ENCODE measurements at regions not wholly inside any gene's neighbourhood (a gene's known extent, or its start where the extent isn't known, plus 50 kb on each side); places are given as distances from the start of the nearest gene placed in this dataset.

DNA sequence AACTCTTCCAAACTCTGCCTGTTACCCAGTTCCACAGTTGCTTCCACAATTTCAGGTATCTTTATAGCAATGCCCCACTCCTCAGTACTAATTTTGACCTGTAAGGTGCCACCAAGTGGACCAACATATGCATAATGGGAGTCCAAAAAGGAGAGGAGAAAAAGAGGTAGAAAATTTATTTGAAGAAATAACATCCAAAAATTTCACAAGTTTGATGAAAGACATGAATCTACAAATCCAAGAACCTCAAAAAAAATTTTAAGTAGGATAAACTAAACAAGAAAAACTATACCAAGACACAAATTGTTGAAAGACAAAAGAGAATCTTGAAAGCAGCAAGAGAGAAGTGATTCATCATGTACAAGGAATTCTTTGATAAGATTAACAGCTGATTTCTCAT, 79.8 kb downstream of the BARX1 start:
- DNase-seq = no peak

GRCh38 chr9:93874242-93874641, 80.9 kb downstream of the BARX1 start:
- no peak for DNase-seq

DNA sequence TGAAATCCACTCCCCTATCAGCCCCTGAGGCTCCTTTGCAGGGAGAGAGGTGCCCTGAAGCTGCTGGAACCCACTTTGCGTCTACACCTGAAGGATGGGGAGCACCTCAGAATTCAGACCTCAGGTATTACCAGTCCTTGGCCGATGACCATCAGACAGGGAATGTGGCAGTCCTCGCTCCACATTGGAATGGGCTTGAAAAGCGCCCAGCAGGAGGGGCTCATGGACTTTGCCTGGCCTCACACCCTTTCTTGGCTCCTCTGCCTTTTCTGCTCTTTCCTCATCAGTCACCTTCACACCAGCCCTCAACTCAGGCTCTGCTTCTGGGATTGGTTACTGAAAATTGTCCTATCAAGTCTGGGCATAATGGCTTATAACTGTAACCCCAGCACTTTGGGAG, 83.9 kb downstream of the BARX1 start:
- DNase-seq = no peak

DNA sequence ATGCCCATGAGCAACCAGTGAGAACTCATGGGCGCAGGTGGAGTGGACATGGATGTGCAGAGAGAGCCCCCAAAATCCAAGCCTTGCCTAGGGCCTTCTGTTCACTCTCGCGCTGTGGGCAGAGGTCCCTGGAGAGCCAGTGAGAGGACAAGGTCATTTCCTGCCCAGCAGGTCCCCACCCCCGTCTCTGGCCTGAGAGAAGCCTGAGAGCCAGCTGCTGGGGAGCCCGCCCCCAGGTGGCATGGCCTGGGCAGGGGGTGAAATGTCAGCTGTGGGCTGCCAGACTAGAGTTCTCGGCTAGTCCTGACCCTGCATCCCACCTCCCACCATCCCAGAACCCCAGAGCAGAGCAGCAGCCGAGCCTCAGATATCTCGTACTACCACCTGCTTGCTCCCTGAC, 85.3 kb downstream of the BARX1 start:
- no peak for DNase-seq

DNA sequence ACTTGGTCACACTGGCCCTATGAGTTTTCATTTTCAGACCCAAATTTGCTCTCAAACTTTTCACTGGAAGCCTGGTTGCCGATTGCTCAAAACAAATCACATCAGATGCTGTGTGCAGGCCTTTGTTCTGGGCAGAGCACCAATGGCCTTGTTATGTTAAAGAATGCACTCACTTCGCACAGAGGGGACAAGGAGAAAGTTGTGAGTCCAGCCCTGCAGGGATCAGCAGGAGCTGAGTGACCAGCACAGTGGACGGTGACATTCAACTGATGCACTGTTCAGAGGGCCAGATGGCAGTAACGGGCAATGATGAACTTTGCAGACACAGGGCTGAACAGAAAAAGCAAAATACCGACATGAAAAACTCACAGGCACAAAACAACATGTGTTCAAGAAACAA, 86.1 kb downstream of the BARX1 start:
- no peak for DNase-seq

DNA sequence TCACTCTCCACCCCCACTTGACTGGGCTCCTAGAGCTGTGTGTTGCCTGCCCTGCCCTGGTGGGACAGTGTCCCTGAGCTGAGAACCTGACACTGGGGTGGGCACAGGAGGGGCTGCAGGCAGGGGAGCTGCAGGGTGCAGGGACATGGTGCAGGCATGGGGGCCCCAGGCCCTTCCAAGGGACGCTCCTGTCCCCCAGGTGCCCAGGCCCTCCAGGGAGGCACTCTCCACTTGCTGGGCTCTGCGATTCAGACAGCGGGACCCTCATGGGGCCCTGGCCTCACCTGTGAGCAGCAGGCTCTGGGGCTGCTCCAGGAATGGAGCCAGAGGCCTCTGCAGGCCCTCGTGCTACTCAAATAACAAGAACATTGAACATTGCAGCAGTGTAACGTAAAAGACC, 89.4 kb downstream of the BARX1 start:
- DNase-seq = no peak

GRCh38 chr9:93865245-93865644, 89.9 kb downstream of the BARX1 start:
- no peak for DNase-seq

GRCh38 chr9:93864840-93865239, 90.3 kb downstream of the BARX1 start:
- no peak for DNase-seq

DNA sequence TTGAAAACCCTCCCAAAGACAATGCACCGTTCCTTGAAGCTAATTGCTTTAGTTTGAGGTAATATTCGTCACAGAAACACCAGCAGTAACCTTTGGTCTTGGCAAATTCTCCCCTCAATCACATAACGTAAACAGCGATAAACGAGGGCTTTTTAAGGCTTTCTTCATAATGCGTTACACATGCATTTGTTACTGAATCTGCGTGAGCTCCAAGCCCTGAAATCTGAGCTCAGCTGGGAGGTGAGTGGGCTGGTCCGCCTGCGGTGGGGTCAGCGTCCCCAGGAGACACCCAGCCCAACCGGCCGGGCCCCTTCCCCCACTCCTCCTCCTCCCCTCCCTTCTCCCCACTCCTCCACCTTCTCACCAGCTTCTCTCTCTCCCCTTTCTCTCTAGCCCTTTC, 91.1 kb downstream of the BARX1 start:
- DNase-seq = no peak

DNA sequence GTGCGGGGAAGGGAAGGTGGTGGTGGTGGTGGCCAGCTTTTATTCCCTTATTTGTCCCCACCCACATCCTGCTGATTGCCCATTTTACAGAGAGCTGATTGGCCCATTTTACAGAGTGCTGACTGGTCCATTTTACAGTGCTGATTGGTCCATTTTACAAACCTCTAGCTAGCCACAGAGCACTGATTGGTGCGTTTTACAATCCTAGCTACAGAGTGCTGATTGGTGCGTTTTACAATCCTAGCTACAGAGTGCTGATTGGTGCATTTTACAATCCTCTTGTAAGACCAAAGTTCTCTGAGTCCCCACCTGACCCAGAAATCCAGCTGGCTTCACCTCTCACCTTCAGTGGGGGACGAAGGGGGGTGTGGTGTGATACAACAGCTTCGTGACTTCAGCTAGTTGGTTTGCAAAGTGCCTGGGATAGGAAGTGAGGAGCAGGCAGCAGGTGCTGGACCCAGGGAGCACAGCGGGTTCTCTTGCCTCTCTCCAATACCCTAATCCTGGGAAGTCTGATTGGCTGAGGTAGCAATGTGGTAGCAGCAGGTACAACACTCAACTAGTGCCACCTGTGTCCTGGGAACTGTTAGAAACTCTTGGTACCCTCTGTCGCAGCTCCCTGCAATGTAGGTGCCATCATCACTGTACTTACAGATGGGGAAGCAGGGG, 92.1 kb downstream of the BARX1 start:
- no peak for DNase-seq

- no peak for DNase-seq
Measured at GRCh38 chr9:93861736-93862358, 93.3 kb downstream of the BARX1 start.

DNA sequence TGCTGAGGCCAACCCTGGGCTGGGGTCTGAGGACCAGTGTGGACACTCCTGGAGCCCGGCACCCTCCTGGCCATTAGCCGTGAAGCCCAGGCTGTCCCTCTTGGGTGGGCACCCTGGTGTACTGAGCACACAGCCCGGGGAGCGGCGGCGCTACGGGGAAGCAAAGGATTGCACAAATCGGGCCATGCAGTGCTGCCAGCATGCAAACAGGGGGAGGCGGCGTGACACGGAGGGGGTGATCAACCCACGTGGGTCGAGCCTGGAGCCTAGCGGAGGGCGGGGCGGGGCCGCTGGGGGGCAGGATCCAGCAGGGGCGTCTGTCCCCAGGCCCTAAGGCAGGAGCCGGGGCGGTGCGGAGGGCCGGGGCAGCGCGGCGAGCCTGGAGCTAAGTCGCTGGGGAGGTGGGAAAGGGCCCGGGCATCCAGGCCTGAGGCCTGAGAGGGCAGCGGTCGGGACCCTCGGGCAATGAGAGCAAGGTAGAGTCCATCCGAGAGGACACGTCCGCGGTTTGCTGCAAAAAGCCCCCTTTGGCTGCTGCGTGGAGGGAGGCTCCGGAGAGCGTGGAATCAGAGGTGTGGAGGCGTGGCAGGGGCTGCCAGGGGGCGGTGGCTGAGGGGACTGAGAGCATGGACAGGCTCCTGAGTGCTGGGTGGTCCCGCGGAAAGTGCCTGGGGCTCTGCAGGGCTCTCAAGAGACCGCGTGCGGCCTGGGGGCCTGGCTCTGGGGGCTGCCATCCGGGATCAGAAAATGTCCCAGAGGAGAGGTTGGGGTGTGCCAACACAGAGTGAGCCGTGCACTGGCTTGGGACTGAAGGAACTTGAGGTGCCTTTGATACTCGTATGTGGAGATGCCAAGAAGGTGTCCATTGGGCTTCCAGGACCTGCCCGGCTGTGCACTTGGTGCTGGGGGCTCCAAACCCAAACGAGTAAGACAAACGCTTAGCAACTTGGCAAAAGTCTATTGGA, 94.2 kb downstream of the BARX1 start:
- DNase-seq = no peak

DNA sequence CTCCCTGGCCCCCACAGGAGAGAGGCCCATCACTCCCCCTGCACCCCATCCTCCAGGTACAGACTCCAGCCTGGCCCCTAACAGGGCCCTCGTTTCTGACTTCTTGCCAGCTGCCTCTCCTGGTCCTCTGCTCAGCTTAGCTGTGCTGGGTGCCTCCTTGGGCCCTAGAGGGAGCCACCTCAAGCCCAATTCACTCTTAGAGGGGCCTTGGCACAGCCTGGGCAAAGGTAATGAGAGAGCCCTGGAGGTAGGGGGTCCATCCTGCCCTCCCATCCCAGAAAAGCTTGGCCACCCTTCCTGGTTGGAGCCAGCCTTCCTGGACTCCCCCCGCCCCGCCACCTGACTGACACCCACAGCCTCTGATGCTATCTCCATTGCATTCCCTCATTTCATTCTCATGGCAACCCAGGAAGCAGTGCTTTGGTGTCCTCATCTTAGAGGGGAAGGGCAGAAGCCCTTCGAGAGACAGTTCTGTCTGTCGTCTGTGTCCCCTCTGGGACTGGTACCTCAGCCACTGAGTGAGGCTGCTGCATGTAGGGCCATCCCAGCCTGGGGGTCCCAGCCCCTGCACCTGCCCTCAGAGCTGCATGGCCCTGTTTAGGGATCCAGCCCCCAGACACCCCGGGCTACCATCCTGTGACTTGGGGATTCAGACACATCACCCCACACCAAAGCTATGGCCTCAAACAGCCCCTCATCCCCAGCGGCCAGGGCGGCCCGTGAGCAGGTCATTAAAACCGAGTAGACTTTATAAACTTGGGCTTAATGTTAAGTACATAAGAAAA, 95.5 kb downstream of the BARX1 start:
- no peak for DNase-seq

- DNase-seq = no peak
Measured at GRCh38 chr9:93857528-93857927, 97.6 kb downstream of the BARX1 start.

DNA sequence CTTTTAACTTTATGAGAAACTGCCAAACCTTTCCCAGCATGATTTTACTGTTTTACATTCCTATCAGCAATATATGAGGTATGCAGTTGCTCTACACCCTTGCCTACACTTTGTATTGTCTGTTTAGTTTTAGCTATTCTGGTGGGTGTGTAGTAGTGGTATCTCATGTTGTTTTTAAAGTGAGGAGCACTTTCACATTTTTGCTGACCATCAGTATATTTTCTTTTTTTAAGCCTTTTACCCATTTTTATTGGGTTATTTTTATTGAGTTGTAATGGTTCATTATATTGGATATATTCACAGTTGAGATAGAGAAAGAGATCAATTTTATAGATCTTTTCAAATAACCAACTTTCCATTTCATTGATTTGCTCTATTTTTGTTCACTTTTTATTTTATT, 102.4 kb downstream of the BARX1 start:
- no peak for DNase-seq

DNA sequence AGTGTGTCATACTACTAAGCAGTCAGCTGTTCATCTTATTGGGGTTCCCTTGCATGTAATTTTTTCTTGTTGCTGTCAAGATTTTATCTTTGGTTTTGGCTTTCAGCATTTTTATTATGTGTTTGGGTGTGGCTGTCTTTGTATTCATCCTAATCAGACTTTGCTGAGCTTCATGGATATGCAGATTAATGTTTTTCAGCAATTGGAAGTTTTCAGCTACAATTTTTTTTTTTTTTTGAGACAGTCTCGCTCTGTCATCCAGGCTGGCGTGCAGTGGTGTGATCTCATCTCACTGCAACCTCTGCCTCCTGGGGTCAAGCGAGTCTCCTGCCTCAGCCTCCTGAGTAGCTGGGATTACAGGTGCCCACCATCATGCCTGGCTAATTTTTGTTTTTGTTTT, 108.8 kb downstream of the BARX1 start:
- DNase-seq = no peak

DNA sequence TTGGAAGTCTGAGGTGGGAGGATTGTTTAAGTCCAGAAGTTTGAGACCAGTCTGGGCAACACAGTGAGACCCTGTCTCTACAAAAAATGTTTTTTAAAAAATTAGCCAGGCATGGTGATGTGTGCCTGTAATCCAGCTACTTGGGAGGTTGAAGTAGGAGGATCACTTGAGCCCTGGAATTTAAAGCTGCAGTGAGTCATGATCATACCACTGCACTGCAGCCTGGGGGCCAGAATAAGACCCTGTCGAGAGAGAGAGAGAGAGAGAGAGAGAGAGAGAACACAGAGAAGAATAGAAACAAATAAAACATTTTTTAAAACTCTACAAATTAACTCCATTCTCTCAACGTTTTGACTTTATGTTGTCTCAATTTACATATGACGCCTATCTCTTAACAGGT, 111.8 kb downstream of the BARX1 start:
- no peak for DNase-seq

- no peak for DNase-seq
Measured at GRCh38 chr9:93830606-93831005, 124.5 kb downstream of the BARX1 start.

DNA sequence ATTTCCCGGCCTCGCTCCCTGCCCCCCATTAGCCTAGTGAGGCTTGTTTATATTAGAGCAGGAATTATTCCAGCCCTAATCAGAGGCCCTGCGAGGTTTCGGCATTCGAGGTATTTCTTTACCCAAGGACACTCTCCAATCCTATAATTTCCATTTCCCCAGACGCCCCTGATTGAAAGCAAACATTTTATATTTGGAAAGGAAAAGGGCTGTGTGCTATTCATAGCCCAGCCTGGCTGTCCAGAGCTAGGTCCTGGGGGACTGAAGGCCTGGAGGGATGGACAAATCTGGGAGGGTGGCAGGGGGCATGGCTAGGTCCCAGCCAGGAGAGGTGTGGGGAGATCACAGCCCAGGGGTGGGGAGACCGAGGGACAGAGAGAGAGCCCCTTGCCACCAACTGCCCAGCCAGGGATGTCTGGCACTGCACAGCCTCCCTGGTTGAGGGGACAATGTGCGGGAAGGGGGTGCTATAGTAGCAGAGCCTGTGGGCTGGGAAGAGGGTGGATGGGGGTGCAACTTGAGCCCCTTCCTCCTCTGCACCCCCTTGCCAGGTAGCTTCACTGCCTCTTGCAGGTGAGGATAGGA, 125.1 kb downstream of the BARX1 start:
- DNase-seq = no peak

DNA sequence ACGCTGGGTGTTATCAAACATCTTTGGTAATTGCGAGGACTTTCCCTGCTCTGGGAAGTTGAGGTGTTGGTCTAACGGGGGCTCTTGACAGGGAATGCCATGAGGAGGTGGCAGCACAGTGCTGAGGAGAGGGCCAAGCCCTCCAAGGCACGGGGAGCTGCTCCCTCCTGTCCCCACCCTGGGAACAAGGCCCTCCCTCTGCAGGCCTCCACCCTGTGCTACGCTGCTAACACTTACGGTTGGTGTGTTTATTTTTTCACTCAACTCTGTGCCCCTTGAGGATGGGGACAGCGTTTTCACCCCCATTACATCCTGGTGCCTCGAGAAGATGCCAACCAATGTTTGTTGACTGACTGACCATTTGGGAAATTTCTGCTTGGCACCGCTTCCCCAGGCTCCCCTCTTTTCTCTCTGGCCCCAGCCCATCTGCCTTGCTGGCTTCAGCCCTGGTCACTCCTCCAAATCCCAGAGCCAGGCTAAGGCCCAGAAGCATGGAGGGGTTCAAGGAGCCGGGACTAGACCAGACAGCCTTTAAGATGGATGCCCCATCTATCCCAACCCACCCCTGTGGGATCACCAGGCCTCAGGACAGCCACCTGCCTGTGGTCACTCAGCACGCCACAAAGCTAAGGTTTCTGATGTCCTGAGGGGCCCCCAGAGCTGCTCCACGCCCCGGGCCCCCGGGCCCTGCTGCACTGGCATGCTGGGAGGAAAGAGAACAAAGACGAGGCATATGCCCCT, 125.7 kb downstream of the BARX1 start:
- no peak for DNase-seq

- DNase-seq = no peak
Measured at GRCh38 chr9:93828331-93829097, 126.6 kb downstream of the BARX1 start.

Measured in NCI-H1105 (cell line).